ENCODE measurements at regions not wholly inside any gene's neighbourhood (a gene's known extent, or its start where the extent isn't known, plus 50 kb on each side); places are given as distances from the start of the nearest gene placed in this dataset.
"Not testable (repeated sequence)": the region's sequence is repeated elsewhere in the genome, so short reads cannot be mapped to it uniquely, and the experiment has no call there.

- DNase-seq: no peak
These were observed 515.2 kb upstream of the BRINP1 start for GRCh38 chr9:119884438-119884837.

GRCh38 chr9:119881898-119882297, 512.7 kb upstream of the BRINP1 start:
- no peak for DNase-seq

- no peak for DNase-seq
These were observed 511.1 kb upstream of the BRINP1 start for GRCh38 chr9:119880361-119880760.

GRCh38 chr9:119877306-119877705, 508.1 kb upstream of the BRINP1 start:
- DNase-seq: no peak

- DNase-seq: no peak
These were observed 504.6 kb upstream of the BRINP1 start for GRCh38 chr9:119873877-119874276.

- not testable (repeated sequence) for DNase-seq
These were observed 501.0 kb upstream of the BRINP1 start for GRCh38 chr9:119870251-119870650.

- no peak for DNase-seq
These were observed 499.5 kb upstream of the BRINP1 start for GRCh38 chr9:119868694-119869093.

- no peak for DNase-seq
These were observed 492.6 kb upstream of the BRINP1 start for GRCh38 chr9:119861842-119862241.

- no peak for DNase-seq
These were observed 489.9 kb upstream of the BRINP1 start for GRCh38 chr9:119859128-119859527.

- DNase-seq: no peak
These were observed 483.9 kb upstream of the BRINP1 start for GRCh38 chr9:119853126-119853525.

GRCh38 chr9:119852390-119852789, 483.2 kb upstream of the BRINP1 start:
- DNase-seq: no peak

GRCh38 chr9:119844431-119844830, 475.2 kb upstream of the BRINP1 start:
- DNase-seq: no peak

GRCh38 chr9:119841016-119841415, 471.8 kb upstream of the BRINP1 start:
- no peak for DNase-seq

- no peak for DNase-seq
These were observed 470.7 kb upstream of the BRINP1 start for GRCh38 chr9:119839888-119840287.

GRCh38 chr9:119838210-119838609, 469.0 kb upstream of the BRINP1 start:
- DNase-seq: no peak

GRCh38 chr9:119836036-119836435, 466.8 kb upstream of the BRINP1 start:
- no peak for DNase-seq

GRCh38 chr9:119834064-119834620, 464.9 kb upstream of the BRINP1 start:
- DNase-seq: no peak

- no peak for DNase-seq
These were observed 462.1 kb upstream of the BRINP1 start for GRCh38 chr9:119831309-119831708.

- DNase-seq: no peak
These were observed 460.5 kb upstream of the BRINP1 start for GRCh38 chr9:119829748-119830147.

- DNase-seq: no peak
These were observed 460.0 kb upstream of the BRINP1 start for GRCh38 chr9:119829186-119829585.

GRCh38 chr9:119827526-119827925, 458.3 kb upstream of the BRINP1 start:
- no peak for DNase-seq

GRCh38 chr9:119827126-119827525, 457.9 kb upstream of the BRINP1 start:
- DNase-seq: no peak

- no peak for DNase-seq
These were observed 449.6 kb upstream of the BRINP1 start for GRCh38 chr9:119818726-119819435.

- DNase-seq: no peak
These were observed 441.6 kb upstream of the BRINP1 start for GRCh38 chr9:119810645-119811429.
